Esophagus squamous epithelium (tissue), 5 donors: ENCODE measurements at regions not wholly inside any gene's neighbourhood (a gene's known extent, or its start where the extent isn't known, plus 50 kb on each side); places are given as distances from the start of the nearest gene placed in this dataset.

Source experiments
- DNase-seq: peaks from one replicate; lab custom pipeline; 2025; lab: John Stamatoyannopoulos, UW
- H3K27ac ChIP-seq, 4 donors: fragments of 200-600 bp; sonication (generic); one replicate each; pipeline ENCODE4 v1.5.1; 2016 to 2019; ENCODE audit warnings: mild to moderate bottlenecking in 1 of 4
- H3K27me3 ChIP-seq, 4 donors: fragments of 200-600 bp; sonication (generic); 1 replicate in 3 of 4; 2 replicates in 1 of 4; pipeline versions ENCODE4 v1.5.1 to v1.6.0; 2017 to 2021; ENCODE audit warnings: antibody characterized with exemption in 1 of 4
- H3K36me3 ChIP-seq, 3 donors: fragments of 200-600 bp; sonication (generic); one replicate each; pipeline ENCODE4 v1.5.1; 2016 to 2019
- H3K4me1 ChIP-seq, 3 donors: fragments of 200-600 bp; sonication (generic); one replicate each; pipeline ENCODE4 v1.5.1; 2017 to 2019
- H3K4me3 ChIP-seq, 4 donors: fragments of 200-600 bp; sonication (generic); 1 replicate in 3 of 4; 2 replicates in 1 of 4; pipeline ENCODE4 v1.5.1; 2016 to 2019; ENCODE audit warnings: mild to moderate bottlenecking in 2 of 4, moderate library complexity in 1 of 4
- H3K9me3 ChIP-seq, 3 donors: fragments of 200-600 bp; sonication (generic); one replicate each; pipeline ENCODE4 v1.5.1; 2016 to 2019
- POLR2A ChIP-seq, 4 donors: fragments of 450-650 bp; IDR thresholded peaks; one replicate each; pipeline ENCODE4 v1.6.1; 2017; ENCODE audit warnings: antibody characterized with exemption in 4 of 4, mild to moderate bottlenecking in 4 of 4, moderate library complexity in 3 of 4
- WGBS, 2 donors: methylation state at CpG; one replicate each; pipeline ENCODE4 v1.1.5; 2018; 5-methylcytosine and 5-hydroxymethylcytosine counted together
- intact Hi-C: fragments of 100-400 bp; cut with DNase I; formaldehyde crosslinking; loops from one replicate; pipeline ENCODE4 v1.15.0; 2022
- TF ChIP-seq, protein P1 (sequence below), 6 experiments: fragments of 450-650 bp in 4 of 6; fragments of 200-600 bp in 2 of 6; sonication (generic) in 2 of 6; IDR thresholded peaks; one replicate each; pipeline ENCODE4 v1.5.1; 2016 to 2019; ENCODE audit warnings: antibody characterized with exemption in 6 of 6, mild to moderate bottlenecking in 4 of 6, moderate library complexity in 4 of 6
- donor health status: DM: yes; HTN: yes; CAD: no.

DNA sequence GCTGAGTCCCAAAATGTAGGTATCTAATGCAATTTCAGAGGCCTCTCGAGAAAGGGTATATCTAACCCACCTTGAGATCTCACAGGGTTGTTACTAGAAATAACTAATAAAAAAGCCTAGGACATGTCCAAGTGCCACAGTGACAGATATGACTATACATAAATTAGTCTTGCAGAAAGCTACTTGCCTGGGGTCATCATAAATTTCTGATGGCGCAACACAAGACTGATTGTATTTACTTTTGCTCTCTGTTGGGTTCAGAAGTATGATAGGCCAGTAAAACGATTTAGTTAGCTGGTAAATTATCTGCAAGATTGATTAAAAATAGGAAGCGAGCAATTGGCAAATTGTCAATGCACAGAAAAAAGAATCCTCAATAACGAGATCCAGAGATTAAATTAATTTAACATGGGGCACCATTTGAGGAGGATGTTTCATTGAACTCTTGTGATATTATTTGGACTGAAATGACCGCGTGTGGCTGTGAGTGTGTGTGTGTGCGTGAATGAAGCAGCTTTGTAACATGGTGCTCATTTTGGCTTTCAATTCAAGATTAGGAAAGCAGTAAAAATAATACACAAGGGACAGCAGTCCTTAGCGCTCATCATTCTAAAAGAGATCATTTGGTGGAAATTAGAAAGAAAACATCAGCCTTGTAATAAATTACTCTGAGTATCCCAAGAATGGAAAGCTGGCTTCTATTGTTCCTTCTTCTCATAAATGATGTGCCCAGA, 157.4 kb upstream of the ZFHX3 start:
- Histone ChIP-seq H3K36me3 (no peaks in the 10 kb centered on the region), H3K4me1 (no peaks in the 10 kb centered on the region), H3K27ac (no peak overlapping the region), H3K9me3 (no peaks in the 10 kb centered on the region), H3K4me3 (no peak overlapping the region), H3K27me3 (no peaks in the 10 kb centered on the region)
- no peak for DNase-seq
- intact Hi-C loops = no loop called here
- WGBS, 2 donors = 85 to 89% methylated on average over 9 of the region's 9 CpGs
- TF ChIP-seq, protein P1, sequence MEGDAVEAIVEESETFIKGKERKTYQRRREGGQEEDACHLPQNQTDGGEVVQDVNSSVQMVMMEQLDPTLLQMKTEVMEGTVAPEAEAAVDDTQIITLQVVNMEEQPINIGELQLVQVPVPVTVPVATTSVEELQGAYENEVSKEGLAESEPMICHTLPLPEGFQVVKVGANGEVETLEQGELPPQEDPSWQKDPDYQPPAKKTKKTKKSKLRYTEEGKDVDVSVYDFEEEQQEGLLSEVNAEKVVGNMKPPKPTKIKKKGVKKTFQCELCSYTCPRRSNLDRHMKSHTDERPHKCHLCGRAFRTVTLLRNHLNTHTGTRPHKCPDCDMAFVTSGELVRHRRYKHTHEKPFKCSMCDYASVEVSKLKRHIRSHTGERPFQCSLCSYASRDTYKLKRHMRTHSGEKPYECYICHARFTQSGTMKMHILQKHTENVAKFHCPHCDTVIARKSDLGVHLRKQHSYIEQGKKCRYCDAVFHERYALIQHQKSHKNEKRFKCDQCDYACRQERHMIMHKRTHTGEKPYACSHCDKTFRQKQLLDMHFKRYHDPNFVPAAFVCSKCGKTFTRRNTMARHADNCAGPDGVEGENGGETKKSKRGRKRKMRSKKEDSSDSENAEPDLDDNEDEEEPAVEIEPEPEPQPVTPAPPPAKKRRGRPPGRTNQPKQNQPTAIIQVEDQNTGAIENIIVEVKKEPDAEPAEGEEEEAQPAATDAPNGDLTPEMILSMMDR (IDR thresholded peaks at IDR 0.05) = no peak
- TF ChIP-seq POLR2A (IDR thresholded peaks at IDR 0.05) = no peak

GRCh38 chr16:73204359-73205152, 156.6 kb upstream of the ZFHX3 start:
- Histone ChIP-seq H3K4me3 (no peak overlapping the region), H3K27me3 (no peaks in the 10 kb centered on the region), H3K9me3 (no peaks in the 10 kb centered on the region), H3K4me1 (no peaks in the 10 kb centered on the region), H3K36me3 (no peaks in the 10 kb centered on the region), H3K27ac (no peak overlapping the region)
- intact Hi-C loops = no loop called here
- WGBS, 2 donors = 78 to 81% methylated on average over 6 to 7 of the region's 8 CpGs
- no peak for DNase-seq
- TF ChIP-seq, protein P1 (IDR thresholded peaks at IDR 0.05) = no peak
- TF ChIP-seq POLR2A (IDR thresholded peaks at IDR 0.05) = no peak

DNA sequence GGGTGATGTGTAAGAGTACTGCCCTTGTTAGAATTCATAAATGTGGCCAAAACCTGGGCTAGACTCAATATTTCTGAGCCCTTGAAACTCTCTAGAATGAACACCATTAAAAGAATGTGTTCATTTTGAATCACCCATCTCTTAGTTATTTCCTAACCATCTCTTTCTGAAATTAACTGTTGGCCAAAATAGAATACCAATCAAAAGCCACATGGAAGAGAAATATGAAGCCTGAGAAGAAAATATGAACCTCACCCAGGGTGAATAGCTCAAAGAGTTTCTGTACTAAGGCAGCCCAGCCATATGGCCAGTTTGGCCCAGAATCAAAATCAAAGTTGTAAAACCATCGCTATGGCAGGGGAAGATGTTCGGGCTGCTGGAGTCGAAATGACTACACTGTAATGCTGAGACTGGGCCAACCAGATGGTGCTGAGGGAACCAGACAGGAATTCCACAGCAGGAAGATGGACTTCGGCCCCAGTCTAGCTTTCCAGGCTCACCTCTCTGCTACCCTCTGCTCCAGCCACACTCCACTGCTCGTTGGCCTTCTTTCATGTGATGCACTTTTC, 154.3 kb upstream of the ZFHX3 start:
- H3K4me3 ChIP-seq = no peak overlapping the region
- intact Hi-C loops = no loop called here
- no peaks in the 10 kb centered on the region for H3K36me3 ChIP-seq
- no peaks in the 10 kb centered on the region for H3K9me3 ChIP-seq
- no peaks in the 10 kb centered on the region for H3K4me1 ChIP-seq
- 60 to 71% methylated on average over 5 of the region's 5 CpGs for WGBS, 2 donors
- no peak overlapping the region for H3K27ac ChIP-seq
- DNase-seq = no peak
- H3K27me3 ChIP-seq = no peaks in the 10 kb centered on the region
- TF ChIP-seq POLR2A (IDR thresholded peaks at IDR 0.05) = no peak
- TF ChIP-seq, protein P1 (IDR thresholded peaks at IDR 0.05) = no peak

GRCh38 chr16:73199214-73199613, 151.3 kb upstream of the ZFHX3 start:
- H3K4me1 ChIP-seq = no peaks in the 10 kb centered on the region
- WGBS, 2 donors = 77 to 86% methylated on average over 7 of the region's 7 CpGs
- H3K27ac ChIP-seq = no peak overlapping the region
- no peak overlapping the region for H3K4me3 ChIP-seq
- H3K27me3 ChIP-seq = no peaks in the 10 kb centered on the region
- intact Hi-C loops = loop anchor here (5.0 kb wide), 2 partner anchors 262 to 367 kb away; no protein-coding TSS in a partner anchor
- no peaks in the 10 kb centered on the region for H3K36me3 ChIP-seq
- DNase-seq = no peak
- H3K9me3 ChIP-seq = no peaks in the 10 kb centered on the region
- TF ChIP-seq, protein P1 (IDR thresholded peaks at IDR 0.05) = no peak
- no peak for TF ChIP-seq POLR2A (IDR thresholded peaks at IDR 0.05)

- Histone ChIP-seq H3K9me3 (no peaks in the 10 kb centered on the region), H3K27ac (no peak overlapping the region), H3K4me3 (no peak overlapping the region), H3K4me1 (no peaks in the 10 kb centered on the region), H3K36me3 (no peaks in the 10 kb centered on the region), H3K27me3 (peaks cover 0 to 3% (median 0%) of the 10 kb centered on the region in 4 donors)
- TF ChIP-seq, protein P1 (IDR thresholded peaks at IDR 0.05) = no peak
- TF ChIP-seq POLR2A (IDR thresholded peaks at IDR 0.05) = no peak
- 67 to 68% methylated on average over 5 of the region's 5 CpGs for WGBS, 2 donors
- intact Hi-C loops = loop anchor here (5.0 kb wide), 2 partner anchors 261 to 366 kb away; no protein-coding TSS in a partner anchor
- no peak for DNase-seq
Observed at GRCh38 chr16:73198481-73198880, 150.6 kb upstream of the ZFHX3 start.
